ENCODE measurements at regions not wholly inside any gene's neighbourhood (a gene's known extent, or its start where the extent isn't known, plus 50 kb on each side); places are given as distances from the start of the nearest gene placed in this dataset.

DNA sequence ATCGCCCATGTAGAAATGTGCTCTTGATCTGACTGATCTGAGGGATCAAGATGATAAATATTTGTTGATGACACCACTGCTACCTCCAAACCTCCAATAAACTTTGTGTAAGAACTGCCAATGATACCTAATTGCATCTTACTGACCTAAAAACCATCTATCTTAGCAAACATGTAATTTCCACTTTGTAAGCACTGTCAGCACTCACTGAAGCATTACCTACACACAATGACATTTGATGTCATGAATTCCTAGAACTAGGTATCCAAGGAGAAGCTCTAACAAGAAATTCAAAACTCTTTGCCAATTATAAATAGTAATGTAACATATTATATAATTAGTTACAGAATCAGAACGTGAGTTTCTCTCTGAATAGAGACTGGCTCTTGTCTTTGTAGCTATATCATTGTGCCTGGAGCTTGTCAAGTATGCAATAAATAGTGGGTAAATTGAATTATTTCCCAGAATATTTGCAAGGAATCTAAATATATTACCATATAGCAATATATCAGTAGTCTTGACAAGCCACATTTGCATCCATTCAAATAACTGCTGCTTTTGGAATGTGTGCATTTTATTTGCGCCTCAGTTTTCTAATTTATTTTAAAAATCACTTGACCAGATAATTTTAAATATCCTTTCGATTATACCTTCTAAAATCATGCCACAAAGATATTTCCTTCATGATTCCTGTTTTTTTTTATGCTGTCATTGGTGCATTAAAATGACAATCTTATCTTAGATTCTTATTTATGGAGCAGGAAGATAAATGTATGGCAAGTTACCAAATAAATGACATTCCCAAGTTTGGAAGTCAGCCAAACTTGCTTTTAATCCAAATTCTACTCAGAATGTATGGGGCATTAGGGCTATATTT, 232.3 kb upstream of the NEIL3 start:
- no peak overlapping the region for H3K27ac ChIP-seq (ENCODE audit: low read length)
- no peaks in the 10 kb centered on the region for H3K4me1 ChIP-seq (ENCODE audit: control insufficient read depth, insufficient read depth, low read length)
- H3K4me3 ChIP-seq (ENCODE audit: low read length): no peak overlapping the region
- 89% methylated on average over 2 of the region's 4 CpGs for WGBS (ENCODE audit: insufficient coverage)
- Mint-ChIP-seq H3K36me3 (no peaks in the 10 kb centered on the region), H3K4me1 (no peaks in the 10 kb centered on the region), H3K27me3 (ENCODE audit: low read depth in 2 of 2) (no peaks in the 10 kb centered on the region), H3K9me3 (peaks cover 2 to 4% of the 10 kb centered on the region in 2 donors), H3K4me3 (no peak overlapping the region), H3K27ac (no peak overlapping the region)
- TF ChIP-seq, protein P1, sequence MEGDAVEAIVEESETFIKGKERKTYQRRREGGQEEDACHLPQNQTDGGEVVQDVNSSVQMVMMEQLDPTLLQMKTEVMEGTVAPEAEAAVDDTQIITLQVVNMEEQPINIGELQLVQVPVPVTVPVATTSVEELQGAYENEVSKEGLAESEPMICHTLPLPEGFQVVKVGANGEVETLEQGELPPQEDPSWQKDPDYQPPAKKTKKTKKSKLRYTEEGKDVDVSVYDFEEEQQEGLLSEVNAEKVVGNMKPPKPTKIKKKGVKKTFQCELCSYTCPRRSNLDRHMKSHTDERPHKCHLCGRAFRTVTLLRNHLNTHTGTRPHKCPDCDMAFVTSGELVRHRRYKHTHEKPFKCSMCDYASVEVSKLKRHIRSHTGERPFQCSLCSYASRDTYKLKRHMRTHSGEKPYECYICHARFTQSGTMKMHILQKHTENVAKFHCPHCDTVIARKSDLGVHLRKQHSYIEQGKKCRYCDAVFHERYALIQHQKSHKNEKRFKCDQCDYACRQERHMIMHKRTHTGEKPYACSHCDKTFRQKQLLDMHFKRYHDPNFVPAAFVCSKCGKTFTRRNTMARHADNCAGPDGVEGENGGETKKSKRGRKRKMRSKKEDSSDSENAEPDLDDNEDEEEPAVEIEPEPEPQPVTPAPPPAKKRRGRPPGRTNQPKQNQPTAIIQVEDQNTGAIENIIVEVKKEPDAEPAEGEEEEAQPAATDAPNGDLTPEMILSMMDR (IDR thresholded peaks at IDR 0.05): no peak
- intact Hi-C loops (cut with micrococcal nuclease): no loop called here
- H3K27me3 ChIP-seq (ENCODE audit: control insufficient read depth, insufficient read depth, low read length): no peaks in the 10 kb centered on the region
- no peaks in the 10 kb centered on the region for H3K9me3 ChIP-seq (ENCODE audit: control insufficient read depth, insufficient read depth, low read length)
- H3K36me3 ChIP-seq (ENCODE audit: control insufficient read depth, insufficient read depth, low read length): no peaks in the 10 kb centered on the region
- no peak for ATAC-seq
- DNase-seq: no peak

DNA sequence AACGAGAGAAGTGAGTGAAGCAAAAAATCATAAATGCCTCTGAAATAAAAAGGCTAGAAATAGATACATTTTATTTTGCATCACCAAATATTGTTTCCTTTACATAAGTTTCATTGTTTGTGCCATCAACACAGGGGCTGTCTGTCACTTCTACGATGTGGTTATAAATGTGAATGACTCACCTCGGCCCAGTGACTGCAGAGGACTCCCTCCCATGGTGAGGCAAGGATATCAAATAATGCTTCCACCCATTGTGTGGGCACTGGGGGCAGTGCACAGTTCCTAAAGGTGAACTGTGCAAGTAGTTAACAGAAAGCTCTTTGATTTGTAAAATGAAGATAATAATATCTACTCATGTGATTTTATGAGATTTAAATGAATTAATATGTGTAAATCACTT, 230.3 kb upstream of the NEIL3 start:
- Histone ChIP-seq H3K36me3 (ENCODE audit: control insufficient read depth, insufficient read depth, low read length) (no peaks in the 10 kb centered on the region), H3K4me1 (ENCODE audit: control insufficient read depth, insufficient read depth, low read length) (no peaks in the 10 kb centered on the region), H3K27me3 (ENCODE audit: control insufficient read depth, insufficient read depth, low read length) (no peaks in the 10 kb centered on the region), H3K9me3 (ENCODE audit: control insufficient read depth, insufficient read depth, low read length) (no peaks in the 10 kb centered on the region), H3K27ac (ENCODE audit: low read length) (no peak overlapping the region), H3K4me3 (ENCODE audit: low read length) (no peak overlapping the region)
- peaks cover 2 to 4% of the 10 kb centered on the region in 2 donors for H3K9me3 Mint-ChIP-seq
- H3K4me1 Mint-ChIP-seq: no peaks in the 10 kb centered on the region
- no peak for ATAC-seq
- H3K27me3 Mint-ChIP-seq (ENCODE audit: low read depth in 2 of 2): no peaks in the 10 kb centered on the region
- intact Hi-C loops (cut with micrococcal nuclease): no loop called here
- no peak overlapping the region for H3K27ac Mint-ChIP-seq
- H3K4me3 Mint-ChIP-seq: no peak overlapping the region
- no peak for DNase-seq
- TF ChIP-seq, protein P1 (IDR thresholded peaks at IDR 0.05): no peak
- WGBS (ENCODE audit: insufficient coverage): 57% methylated on average over 3 of the region's 3 CpGs
- no peaks in the 10 kb centered on the region for H3K36me3 Mint-ChIP-seq

DNA sequence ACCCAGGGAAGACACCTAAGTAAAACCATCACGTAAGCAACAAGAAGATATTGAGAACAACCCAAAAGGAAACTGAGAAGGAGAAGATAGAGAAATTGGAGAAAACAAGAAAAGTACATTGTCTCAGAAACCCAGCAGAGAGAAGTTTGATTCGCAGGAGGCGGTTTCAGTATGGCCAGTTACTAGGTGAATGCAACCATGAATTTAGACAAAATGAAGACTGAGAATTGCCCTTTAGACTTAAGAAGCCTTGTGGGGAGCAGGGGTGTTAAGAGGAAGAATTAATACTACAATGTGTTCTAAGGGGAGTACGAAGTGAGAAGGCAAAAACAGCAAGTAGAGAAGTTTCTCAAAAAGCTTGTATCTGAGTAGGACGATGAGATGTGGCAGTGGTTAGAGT, 229.3 kb upstream of the NEIL3 start:
- H3K27ac Mint-ChIP-seq: no peak overlapping the region
- no peaks in the 10 kb centered on the region for H3K36me3 Mint-ChIP-seq
- ATAC-seq: no peak
- H3K27me3 Mint-ChIP-seq (ENCODE audit: low read depth in 2 of 2): no peaks in the 10 kb centered on the region
- Histone ChIP-seq H3K27me3 (ENCODE audit: control insufficient read depth, insufficient read depth, low read length) (no peaks in the 10 kb centered on the region), H3K36me3 (ENCODE audit: control insufficient read depth, insufficient read depth, low read length) (no peaks in the 10 kb centered on the region), H3K27ac (ENCODE audit: low read length) (no peak overlapping the region), H3K9me3 (ENCODE audit: control insufficient read depth, insufficient read depth, low read length) (no peaks in the 10 kb centered on the region), H3K4me3 (ENCODE audit: low read length) (no peak overlapping the region), H3K4me1 (ENCODE audit: control insufficient read depth, insufficient read depth, low read length) (no peaks in the 10 kb centered on the region)
- TF ChIP-seq, protein P1 (IDR thresholded peaks at IDR 0.05): no peak
- 91% methylated on average over 4 of the region's 5 CpGs for WGBS (ENCODE audit: insufficient coverage)
- intact Hi-C loops (cut with micrococcal nuclease): no loop called here
- H3K9me3 Mint-ChIP-seq: peaks cover 2 to 4% of the 10 kb centered on the region in 2 donors
- H3K4me1 Mint-ChIP-seq: no peaks in the 10 kb centered on the region
- DNase-seq: no peak
- no peak overlapping the region for H3K4me3 Mint-ChIP-seq

DNA sequence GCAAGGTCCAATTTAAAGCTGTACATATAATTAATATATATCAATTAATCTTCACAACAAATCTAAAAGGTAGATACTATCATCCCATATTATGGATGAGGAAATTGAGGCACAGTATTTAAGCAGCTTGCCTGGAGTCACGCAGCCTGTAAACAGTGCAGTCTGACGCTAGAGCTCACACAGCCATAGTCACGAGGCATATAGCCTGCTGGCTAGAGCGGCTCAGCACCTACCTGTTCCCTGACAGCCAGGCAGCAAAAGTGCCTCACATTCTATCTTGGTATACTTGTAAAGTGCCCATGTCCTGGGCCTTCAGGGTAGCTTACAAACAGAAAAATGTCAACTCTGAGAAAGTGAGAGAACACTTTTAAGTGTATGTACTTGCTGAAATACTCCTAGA, 222.6 kb upstream of the NEIL3 start:
- TF ChIP-seq, protein P1 (IDR thresholded peaks at IDR 0.05): no peak
- H3K27me3 Mint-ChIP-seq (ENCODE audit: low read depth in 2 of 2): no peaks in the 10 kb centered on the region
- no peaks in the 10 kb centered on the region for H3K4me1 ChIP-seq (ENCODE audit: control insufficient read depth, insufficient read depth, low read length)
- no peaks in the 10 kb centered on the region for H3K9me3 ChIP-seq (ENCODE audit: control insufficient read depth, insufficient read depth, low read length)
- H3K4me1 Mint-ChIP-seq: no peaks in the 10 kb centered on the region
- H3K9me3 Mint-ChIP-seq: peaks cover 0 to 3% of the 10 kb centered on the region in 2 donors
- no peak for ATAC-seq
- no peaks in the 10 kb centered on the region for H3K27me3 ChIP-seq (ENCODE audit: control insufficient read depth, insufficient read depth, low read length)
- intact Hi-C loops (cut with micrococcal nuclease): no loop called here
- no peak overlapping the region for H3K27ac ChIP-seq (ENCODE audit: low read length)
- no peak overlapping the region for H3K4me3 Mint-ChIP-seq
- H3K36me3 ChIP-seq (ENCODE audit: control insufficient read depth, insufficient read depth, low read length): no peaks in the 10 kb centered on the region
- H3K27ac Mint-ChIP-seq: no peak overlapping the region
- 80% methylated on average over 4 of the region's 4 CpGs for WGBS (ENCODE audit: insufficient coverage)
- H3K4me3 ChIP-seq (ENCODE audit: low read length): no peak overlapping the region
- no peak for DNase-seq
- H3K36me3 Mint-ChIP-seq: no peaks in the 10 kb centered on the region

Data from natural killer cell (primary cell).